ENCODE measurements at regions not wholly inside any gene's neighbourhood (a gene's known extent, or its start where the extent isn't known, plus 50 kb on each side); places are given as distances from the start of the nearest gene placed in this dataset.

DNA sequence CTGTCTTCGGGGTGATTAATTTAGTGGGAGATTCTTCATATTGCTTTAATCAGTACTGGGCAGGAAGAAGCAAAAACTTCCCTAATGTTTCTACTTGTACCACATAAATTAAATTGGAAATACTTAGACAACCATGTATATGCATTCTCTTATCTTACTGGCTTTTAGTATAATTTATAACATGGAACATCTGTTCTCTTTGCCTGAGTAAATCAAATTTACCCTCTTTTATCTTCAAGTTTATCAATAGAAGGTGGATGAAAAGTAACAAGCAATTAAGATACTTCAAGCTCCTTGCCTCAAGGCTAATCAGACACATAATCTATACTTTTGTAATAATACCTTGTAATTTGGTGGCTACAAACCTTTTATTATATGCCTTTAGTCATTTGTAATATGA, 274.4 kb upstream of the ARX start:
- TF ChIP-seq ZNF704 (tag by site-specific recombination; IDR thresholded peaks at IDR 0.05) (no peak), KLF7 (tag by site-specific recombination; IDR thresholded peaks at IDR 0.05; ENCODE audit: borderline replicate concordance) (no peak), SP2 (tag by site-specific recombination; IDR thresholded peaks at IDR 0.05) (no peak), GLI4 (tag by site-specific recombination; IDR thresholded peaks at IDR 0.05) (no peak), PBX3 (CRISPR knock-in tag; IDR thresholded peaks at IDR 0.05) (no peak), ZNF350 (tag by site-specific recombination; IDR thresholded peaks at IDR 0.05) (no peak), ZNF670 (tag by site-specific recombination; IDR thresholded peaks at IDR 0.05; ENCODE audit: low read depth) (no peak), ZBTB17 (tag by site-specific recombination; IDR thresholded peaks at IDR 0.05) (no peak), ZBTB21 (tag by site-specific recombination; IDR thresholded peaks at IDR 0.05) (no peak), ZNF626 (tag by site-specific recombination; IDR thresholded peaks at IDR 0.05) (no peak), ZNF571 (tag by site-specific recombination; IDR thresholded peaks at IDR 0.05) (no peak), ZNF747 (tag by site-specific recombination; IDR thresholded peaks at IDR 0.05) (no peak), SETDB1 (IDR thresholded peaks at IDR 0.05; ENCODE audit: insufficient read length, low read length) (no peak), SP3 (tag by site-specific recombination; IDR thresholded peaks at IDR 0.05) (no peak)
- TF ChIP-seq, protein P1, sequence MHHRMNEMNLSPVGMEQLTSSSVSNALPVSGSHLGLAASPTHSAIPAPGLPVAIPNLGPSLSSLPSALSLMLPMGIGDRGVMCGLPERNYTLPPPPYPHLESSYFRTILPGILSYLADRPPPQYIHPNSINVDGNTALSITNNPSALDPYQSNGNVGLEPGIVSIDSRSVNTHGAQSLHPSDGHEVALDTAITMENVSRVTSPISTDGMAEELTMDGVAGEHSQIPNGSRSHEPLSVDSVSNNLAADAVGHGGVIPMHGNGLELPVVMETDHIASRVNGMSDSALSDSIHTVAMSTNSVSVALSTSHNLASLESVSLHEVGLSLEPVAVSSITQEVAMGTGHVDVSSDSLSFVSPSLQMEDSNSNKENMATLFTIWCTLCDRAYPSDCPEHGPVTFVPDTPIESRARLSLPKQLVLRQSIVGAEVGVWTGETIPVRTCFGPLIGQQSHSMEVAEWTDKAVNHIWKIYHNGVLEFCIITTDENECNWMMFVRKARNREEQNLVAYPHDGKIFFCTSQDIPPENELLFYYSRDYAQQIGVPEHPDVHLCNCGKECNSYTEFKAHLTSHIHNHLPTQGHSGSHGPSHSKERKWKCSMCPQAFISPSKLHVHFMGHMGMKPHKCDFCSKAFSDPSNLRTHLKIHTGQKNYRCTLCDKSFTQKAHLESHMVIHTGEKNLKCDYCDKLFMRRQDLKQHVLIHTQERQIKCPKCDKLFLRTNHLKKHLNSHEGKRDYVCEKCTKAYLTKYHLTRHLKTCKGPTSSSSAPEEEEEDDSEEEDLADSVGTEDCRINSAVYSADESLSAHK (tag by site-specific recombination; IDR thresholded peaks at IDR 0.05) = no peak
- TF ChIP-seq, protein P2, sequence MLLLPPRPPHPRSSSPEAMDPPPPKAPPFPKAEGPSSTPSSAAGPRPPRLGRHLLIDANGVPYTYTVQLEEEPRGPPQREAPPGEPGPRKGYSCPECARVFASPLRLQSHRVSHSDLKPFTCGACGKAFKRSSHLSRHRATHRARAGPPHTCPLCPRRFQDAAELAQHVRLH (tag by site-specific recombination; IDR thresholded peaks at IDR 0.05) = no peak
- TF ChIP-seq, protein P3, sequence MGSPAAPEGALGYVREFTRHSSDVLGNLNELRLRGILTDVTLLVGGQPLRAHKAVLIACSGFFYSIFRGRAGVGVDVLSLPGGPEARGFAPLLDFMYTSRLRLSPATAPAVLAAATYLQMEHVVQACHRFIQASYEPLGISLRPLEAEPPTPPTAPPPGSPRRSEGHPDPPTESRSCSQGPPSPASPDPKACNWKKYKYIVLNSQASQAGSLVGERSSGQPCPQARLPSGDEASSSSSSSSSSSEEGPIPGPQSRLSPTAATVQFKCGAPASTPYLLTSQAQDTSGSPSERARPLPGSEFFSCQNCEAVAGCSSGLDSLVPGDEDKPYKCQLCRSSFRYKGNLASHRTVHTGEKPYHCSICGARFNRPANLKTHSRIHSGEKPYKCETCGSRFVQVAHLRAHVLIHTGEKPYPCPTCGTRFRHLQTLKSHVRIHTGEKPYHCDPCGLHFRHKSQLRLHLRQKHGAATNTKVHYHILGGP (tag by site-specific recombination; IDR thresholded peaks at IDR 0.05) = no peak
- no peaks in the 10 kb centered on the region for H3K9me3 ChIP-seq (ENCODE audit: control insufficient read depth, insufficient read depth, low read depth, low read length)
- no peaks in the 10 kb centered on the region for H3K36me3 ChIP-seq (ENCODE audit: control insufficient read depth in 2 of 2, insufficient read depth in 1 of 2, low read length in 2 of 2)
- CTCF ChIA-PET = interaction anchor here (0.6 to 1.0 kb wide), 2 partner anchors 373 to 452 kb away, joined by 3 read pairs; no protein-coding TSS in a partner anchor
- no peaks in the 10 kb centered on the region for H3K4me1 ChIP-seq (ENCODE audit: control insufficient read depth, insufficient read depth, low read length)
- no peak overlapping the region for H3K4me3 ChIP-seq (ENCODE audit: low read depth, low read length)
- POLR2A ChIA-PET = no interaction called here
- no peak overlapping the region for H3K27ac ChIP-seq (ENCODE audit: extremely low read depth, low read depth, low read length)

DNA sequence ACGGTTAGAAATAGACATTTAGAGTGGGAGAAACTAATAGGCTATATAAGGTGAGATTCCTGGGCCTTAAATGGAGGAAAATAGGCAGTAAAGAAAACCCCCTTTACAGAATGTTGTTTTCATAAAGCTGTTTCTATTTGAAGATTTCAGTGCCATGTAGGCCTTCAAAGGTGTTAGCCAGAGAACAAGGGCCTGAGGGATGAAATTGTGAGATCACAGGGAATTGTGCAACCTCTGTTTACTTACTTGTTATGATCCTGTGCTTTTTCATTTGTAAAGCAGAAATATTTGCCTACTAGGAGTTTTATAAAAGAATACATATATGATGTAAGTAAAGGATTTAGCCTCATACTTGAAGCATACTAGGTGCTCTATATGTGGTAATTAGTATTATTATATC, 272.9 kb upstream of the ARX start:
- H3K4me1 ChIP-seq (ENCODE audit: control insufficient read depth, insufficient read depth, low read length) = no peaks in the 10 kb centered on the region
- ChIA-PET POLR2A (no interaction called here), CTCF (no interaction called here)
- H3K27ac ChIP-seq (ENCODE audit: extremely low read depth, low read depth, low read length) = no peak overlapping the region
- H3K4me3 ChIP-seq (ENCODE audit: low read depth, low read length) = no peak overlapping the region
- H3K36me3 ChIP-seq (ENCODE audit: control insufficient read depth in 2 of 2, insufficient read depth in 1 of 2, low read length in 2 of 2) = no peaks in the 10 kb centered on the region
- no peaks in the 10 kb centered on the region for H3K9me3 ChIP-seq (ENCODE audit: control insufficient read depth, insufficient read depth, low read depth, low read length)
- TF ChIP-seq ZNF747 (tag by site-specific recombination; IDR thresholded peaks at IDR 0.05) = no peak
- TF ChIP-seq, protein P4, sequence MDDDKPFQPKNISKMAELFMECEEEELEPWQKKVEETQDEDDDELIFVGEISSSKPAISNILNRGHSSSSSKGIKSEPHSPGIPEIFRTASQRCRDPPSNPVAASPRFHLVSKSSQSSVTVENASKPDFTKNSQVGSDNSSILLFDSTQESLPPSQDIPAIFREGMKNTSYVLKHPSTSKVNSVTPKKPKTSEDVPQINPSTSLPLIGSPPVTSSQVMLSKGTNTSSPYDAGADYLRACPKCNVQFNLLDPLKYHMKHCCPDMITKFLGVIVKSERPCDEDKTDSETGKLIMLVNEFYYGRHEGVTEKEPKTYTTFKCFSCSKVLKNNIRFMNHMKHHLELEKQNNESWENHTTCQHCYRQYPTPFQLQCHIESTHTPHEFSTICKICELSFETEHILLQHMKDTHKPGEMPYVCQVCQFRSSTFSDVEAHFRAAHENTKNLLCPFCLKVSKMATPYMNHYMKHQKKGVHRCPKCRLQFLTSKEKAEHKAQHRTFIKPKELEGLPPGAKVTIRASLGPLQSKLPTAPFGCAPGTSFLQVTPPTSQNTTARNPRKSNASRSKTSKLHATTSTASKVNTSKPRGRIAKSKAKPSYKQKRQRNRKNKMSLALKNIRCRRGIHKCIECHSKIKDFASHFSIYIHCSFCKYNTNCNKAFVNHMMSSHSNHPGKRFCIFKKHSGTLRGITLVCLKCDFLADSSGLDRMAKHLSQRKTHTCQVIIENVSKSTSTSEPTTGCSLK (tag by site-specific recombination; IDR thresholded peaks at IDR 0.05) = no peak
- no peak for TF ChIP-seq CTCF (tag by site-specific recombination; IDR thresholded peaks at IDR 0.05)
- TF ChIP-seq, protein P5, sequence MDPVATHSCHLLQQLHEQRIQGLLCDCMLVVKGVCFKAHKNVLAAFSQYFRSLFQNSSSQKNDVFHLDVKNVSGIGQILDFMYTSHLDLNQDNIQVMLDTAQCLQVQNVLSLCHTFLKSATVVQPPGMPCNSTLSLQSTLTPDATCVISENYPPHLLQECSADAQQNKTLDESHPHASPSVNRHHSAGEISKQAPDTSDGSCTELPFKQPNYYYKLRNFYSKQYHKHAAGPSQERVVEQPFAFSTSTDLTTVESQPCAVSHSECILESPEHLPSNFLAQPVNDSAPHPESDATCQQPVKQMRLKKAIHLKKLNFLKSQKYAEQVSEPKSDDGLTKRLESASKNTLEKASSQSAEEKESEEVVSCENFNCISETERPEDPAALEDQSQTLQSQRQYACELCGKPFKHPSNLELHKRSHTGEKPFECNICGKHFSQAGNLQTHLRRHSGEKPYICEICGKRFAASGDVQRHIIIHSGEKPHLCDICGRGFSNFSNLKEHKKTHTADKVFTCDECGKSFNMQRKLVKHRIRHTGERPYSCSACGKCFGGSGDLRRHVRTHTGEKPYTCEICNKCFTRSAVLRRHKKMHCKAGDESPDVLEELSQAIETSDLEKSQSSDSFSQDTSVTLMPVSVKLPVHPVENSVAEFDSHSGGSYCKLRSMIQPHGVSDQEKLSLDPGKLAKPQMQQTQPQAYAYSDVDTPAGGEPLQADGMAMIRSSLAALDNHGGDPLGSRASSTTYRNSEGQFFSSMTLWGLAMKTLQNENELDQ (tag by site-specific recombination; IDR thresholded peaks at IDR 0.05; ENCODE audit: low read depth) = no peak
- TF ChIP-seq MYNN (tag by site-specific recombination; IDR thresholded peaks at IDR 0.05; ENCODE audit: borderline replicate concordance) = no peak
- TF ChIP-seq YY1 (tag by site-specific recombination; IDR thresholded peaks at IDR 0.05) = no peak
- no peak for TF ChIP-seq ZNF521 (tag by site-specific recombination; IDR thresholded peaks at IDR 0.05)
